GM12892 (cell line): ENCODE measurements at regions not wholly inside any gene's neighbourhood (a gene's known extent, or its start where the extent isn't known, plus 50 kb on each side); places are given as distances from the start of the nearest gene placed in this dataset.

Source experiments
- POLR2A ChIP-seq: IDR thresholded peaks from 2 replicates; pipeline ENCODE4 v1.6.1; 2011; ENCODE audit warnings: low read depth, low read length, control low read depth
- TAF1 ChIP-seq: IDR thresholded peaks from 2 replicates; pipeline ENCODE4 v1.6.1; 2011; ENCODE audit warnings: low read depth, mild to moderate bottlenecking, control low read depth, low read length, borderline replicate concordance

DNA sequence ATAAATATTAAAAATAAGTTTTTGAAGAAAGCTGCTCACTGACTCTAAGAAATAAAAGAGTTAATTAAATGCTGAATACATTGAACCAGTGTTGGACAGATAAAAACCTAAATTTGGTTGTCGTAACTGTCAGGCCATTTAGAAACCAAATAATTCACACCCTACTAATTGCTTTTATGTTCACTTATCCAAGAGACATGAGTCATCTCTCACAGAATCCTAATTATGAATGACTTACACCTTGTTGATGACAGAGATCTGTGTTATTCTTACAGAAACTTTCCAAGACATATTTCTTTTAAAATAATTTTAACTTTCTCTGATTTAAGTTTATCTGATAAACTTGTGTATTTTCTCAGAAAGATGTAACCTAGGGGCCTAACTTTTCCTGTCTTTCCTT is 250.7 kb downstream of the IKZF2 start:
- TF ChIP-seq POLR2A (no peak), TAF1 (no peak)
